ENCODE measurements at regions not wholly inside any gene's neighbourhood (a gene's known extent, or its start where the extent isn't known, plus 50 kb on each side); places are given as distances from the start of the nearest gene placed in this dataset.

- no peak for DNase-seq (ENCODE audit: low read depth in 3 of 3)
These were observed 252.4 kb upstream of the SLIT2 start for GRCh38 chr4:19999276-19999675.

- DNase-seq (ENCODE audit: low read depth in 3 of 3) = no peak
These were observed 258.5 kb upstream of the SLIT2 start for GRCh38 chr4:19993242-19993641.

DNA sequence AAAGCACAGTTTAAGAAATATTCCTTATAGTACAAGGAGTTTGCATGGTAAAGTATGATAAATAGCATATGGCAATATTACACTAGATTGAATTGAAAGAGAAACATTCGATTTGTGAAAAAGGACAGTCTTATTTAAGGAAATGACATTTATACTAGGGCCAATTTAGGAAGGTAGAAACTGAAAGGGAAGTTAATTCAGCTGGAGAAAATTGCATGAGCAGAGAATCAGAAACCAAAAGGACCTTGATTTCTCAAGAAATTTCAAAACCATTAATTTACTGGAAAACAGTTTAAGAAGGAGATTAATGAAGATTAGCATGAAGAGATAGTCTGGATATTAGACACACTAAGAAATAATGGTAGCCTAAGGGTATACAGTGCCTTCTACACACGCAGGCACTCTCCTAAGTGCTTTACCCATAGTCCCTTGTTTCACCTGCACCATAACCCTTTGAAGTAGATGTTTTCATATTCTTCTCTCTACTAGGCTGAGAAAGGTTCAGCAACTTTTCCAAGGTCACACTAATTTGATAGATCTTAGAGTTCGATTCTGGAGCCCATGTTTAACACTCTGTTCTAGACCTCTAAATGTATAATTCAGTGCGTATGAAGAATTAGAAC, 259.1 kb upstream of the SLIT2 start:
- no peak for DNase-seq (ENCODE audit: low read depth in 3 of 3)

- DNase-seq (ENCODE audit: low read depth in 3 of 3) = no peak
These were observed 264.0 kb upstream of the SLIT2 start for GRCh38 chr4:19987746-19988145.

GRCh38 chr4:19983072-19983471, 268.6 kb upstream of the SLIT2 start:
- DNase-seq (ENCODE audit: low read depth in 3 of 3) = no peak

- no peak for DNase-seq (ENCODE audit: low read depth in 3 of 3)
These were observed 269.1 kb upstream of the SLIT2 start for GRCh38 chr4:19982556-19982955.

GRCh38 chr4:19971829-19972228, 279.9 kb upstream of the SLIT2 start:
- no peak for DNase-seq (ENCODE audit: low read depth in 3 of 3)

DNA sequence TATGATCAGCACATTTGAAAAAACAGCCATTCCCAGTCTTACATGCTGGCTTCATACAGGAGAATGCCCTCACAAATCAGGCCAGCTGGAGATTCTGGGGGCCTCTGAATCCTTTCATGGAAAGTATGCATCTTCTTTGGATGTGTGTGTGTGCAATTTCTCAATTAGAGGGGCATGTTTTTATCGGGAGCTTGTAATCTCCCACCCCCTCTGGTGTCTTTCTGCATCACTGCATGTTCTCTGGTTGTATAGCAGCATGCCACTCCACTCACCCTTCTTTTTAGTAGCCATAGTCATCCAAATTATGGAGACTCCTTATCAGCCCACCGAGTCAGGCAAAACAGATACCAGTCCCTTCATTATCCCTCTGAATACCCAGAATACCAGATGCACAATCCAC, 282.2 kb upstream of the SLIT2 start:
- no peak for DNase-seq (ENCODE audit: low read depth in 3 of 3)

DNA sequence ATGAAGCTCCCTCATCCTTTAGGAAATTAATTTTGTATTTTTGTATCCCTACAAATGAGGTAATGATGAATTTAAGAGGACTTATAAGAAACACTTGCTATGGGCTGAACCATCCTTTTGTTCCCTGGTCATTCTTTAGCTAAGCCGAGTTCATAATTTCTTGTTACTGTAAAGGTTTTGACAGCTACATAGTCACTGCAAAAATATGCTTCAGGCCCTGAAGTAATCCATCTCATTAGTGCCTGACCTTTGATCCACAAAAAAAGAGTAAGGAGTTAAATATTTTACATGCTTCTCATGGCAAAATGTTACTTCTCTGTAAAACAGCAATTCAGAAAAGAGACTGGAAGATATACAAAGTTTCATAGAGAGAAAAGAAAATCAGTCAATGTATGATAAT, 290.6 kb upstream of the SLIT2 start:
- no peak for DNase-seq (ENCODE audit: low read depth in 3 of 3)

DNA sequence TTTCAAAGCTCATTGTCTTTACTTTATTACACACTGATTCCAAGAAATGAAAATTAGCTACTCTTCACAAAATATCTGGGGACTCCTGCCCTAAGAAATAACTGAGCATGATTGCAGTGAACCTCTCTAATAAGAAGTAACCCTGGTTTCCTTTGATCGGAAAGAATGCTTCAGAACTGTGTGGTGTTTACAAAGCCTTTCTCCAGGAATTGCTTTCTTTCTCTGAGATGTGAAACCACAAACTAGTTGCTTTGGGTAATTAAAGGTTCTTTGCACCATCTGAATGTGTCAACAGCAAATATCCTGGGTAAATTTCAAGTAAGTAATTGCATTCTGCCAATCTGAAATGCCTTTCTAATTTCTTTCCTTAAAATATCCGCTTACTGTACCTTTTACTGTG, 292.9 kb upstream of the SLIT2 start:
- DNase-seq (ENCODE audit: low read depth in 3 of 3) = no peak

- no peak for DNase-seq (ENCODE audit: low read depth in 3 of 3)
These were observed 304.4 kb upstream of the SLIT2 start for GRCh38 chr4:19947349-19947748.

GRCh38 chr4:19945979-19946380, 305.7 kb upstream of the SLIT2 start:
- no peak for DNase-seq (ENCODE audit: low read depth in 3 of 3)

- DNase-seq (ENCODE audit: low read depth in 3 of 3) = no peak
These were observed 306.2 kb upstream of the SLIT2 start for GRCh38 chr4:19945501-19945900.

DNA sequence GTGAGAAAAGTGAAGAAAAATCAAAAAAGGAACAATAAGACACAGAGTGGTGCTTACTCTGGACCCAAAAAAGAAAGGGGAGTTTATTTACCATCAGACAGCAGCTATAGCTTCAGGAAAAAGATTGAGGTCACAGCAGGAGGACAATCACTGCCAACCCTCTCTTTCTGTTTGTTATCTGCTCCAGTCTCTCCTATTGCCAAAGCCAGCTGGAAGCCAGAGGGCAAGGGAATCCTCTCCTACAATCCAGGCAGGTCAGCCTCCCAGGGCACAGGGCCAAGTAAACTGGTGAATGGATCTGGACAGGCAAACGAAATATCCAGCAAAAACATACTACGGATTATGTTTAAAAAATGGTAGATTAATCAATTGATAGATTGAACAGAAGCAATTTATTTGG, 306.9 kb upstream of the SLIT2 start:
- no peak for DNase-seq (ENCODE audit: low read depth in 3 of 3)

DNA sequence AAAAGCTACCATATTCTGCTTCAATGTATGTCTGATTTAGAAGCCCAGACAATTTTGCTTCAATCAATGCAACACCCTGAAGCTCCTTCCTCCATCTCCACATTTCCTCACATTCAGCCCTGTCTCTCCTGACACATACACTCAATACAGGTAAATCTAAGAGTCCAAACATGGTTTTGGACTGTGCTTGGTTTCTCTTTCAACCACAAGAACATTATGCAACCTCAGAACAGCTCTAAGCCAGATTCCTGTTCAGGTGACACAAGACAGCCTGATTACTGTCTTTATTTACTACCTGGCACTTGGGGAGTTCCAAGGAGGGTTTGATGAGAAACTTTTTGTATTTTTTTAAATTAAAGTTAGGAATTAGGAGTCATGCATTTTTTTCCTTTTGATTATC, 307.5 kb upstream of the SLIT2 start:
- DNase-seq (ENCODE audit: low read depth in 3 of 3) = no peak

DNA sequence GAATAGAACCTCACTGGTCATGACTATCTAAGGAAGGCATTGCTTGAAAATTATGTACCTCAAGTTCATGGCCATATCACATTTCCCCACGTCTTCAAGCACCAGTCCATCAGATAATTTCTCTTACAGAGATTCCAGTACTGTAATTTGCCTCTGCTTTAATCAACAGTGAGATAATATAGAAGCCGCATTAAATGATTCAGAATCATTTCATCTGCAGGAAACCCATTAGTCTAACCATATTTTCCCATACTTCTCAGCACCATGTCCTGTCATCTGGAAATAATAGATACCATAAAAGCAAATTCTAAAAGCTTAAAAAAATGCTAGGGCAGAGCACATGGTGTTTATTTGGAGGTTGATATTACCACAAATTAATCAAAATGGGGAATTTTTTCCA, 310.3 kb upstream of the SLIT2 start:
- DNase-seq (ENCODE audit: low read depth in 3 of 3) = no peak

- DNase-seq (ENCODE audit: low read depth in 3 of 3) = no peak
These were observed 310.8 kb upstream of the SLIT2 start for GRCh38 chr4:19940861-19941260.

- no peak for DNase-seq (ENCODE audit: low read depth in 3 of 3)
These were observed 315.2 kb upstream of the SLIT2 start for GRCh38 chr4:19936476-19936875.

- no peak for DNase-seq (ENCODE audit: low read depth in 3 of 3)
These were observed 321.0 kb upstream of the SLIT2 start for GRCh38 chr4:19930742-19931141.

DNA sequence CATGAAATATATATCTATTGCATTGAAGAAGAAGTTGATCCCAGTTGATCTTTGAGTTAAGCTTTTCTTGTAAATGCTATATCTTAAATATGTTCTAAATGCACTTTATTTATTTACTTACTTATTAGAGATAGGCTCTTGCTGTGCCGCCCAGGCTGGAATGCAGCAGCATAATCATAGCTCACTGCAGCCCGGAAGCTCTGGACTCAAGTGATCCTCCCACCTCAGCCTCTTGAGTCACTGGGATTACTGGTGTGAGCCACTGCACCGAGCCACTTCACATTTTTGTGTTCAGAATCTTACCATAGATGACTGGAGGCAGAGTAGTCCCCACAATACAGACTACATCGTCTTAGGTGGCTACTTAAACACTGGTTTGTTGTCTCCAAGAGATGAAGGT, 324.3 kb upstream of the SLIT2 start:
- DNase-seq (ENCODE audit: low read depth in 3 of 3) = no peak

- no peak for DNase-seq (ENCODE audit: low read depth in 3 of 3)
These were observed 326.2 kb upstream of the SLIT2 start for GRCh38 chr4:19925516-19925915.

DNA sequence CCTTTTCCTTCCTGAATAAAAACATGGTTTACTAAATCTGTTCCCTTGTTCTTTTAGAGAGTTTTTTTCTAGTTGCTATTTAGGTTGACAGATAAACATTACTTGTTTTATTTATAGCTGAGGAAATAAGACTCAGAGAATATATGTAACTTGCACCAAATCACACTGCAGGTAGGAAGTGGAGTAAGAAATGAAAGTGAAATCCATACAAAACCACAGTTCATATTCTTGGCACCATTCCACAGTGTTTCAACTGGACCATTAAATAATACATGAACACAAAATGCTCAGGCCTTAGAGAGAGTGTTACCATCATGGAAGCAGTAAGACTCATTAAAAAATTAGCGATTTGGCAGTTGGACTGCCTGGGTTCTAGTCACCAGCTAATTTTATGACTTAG, 326.9 kb upstream of the SLIT2 start:
- no peak for DNase-seq (ENCODE audit: low read depth in 3 of 3)

- DNase-seq (ENCODE audit: low read depth in 3 of 3) = no peak
These were observed 336.4 kb upstream of the SLIT2 start for GRCh38 chr4:19915276-19915675.

GRCh38 chr4:19913650-19914049, 338.1 kb upstream of the SLIT2 start:
- DNase-seq (ENCODE audit: low read depth in 3 of 3) = no peak

Measured in stimulated activated CD4-positive, alpha-beta T cell treated with anti-CD3 and anti-CD28 coated beads, TNF-alpha, amount 100 ng/mL, for 48 hours (primary cell).